K562 (cell line): ENCODE measurements at regions not wholly inside any gene's neighbourhood (a gene's known extent, or its start where the extent isn't known, plus 50 kb on each side); places are given as distances from the start of the nearest gene placed in this dataset.

ENCODE experiments used
- RERE ChIP-seq: sonication (generic); formaldehyde crosslinking; IDR thresholded peaks from 2 replicates; pipeline ENCODE4 v1.8.0; 2023; ENCODE audit warnings: missing genetic modification reagents, mild to moderate bottlenecking, borderline replicate concordance
- ZBTB49 ChIP-seq: sonication (generic); formaldehyde crosslinking; IDR thresholded peaks from 2 replicates; pipeline ENCODE4 v1.8.0; 2022; ENCODE audit warnings: missing genetic modification reagents, mild to moderate bottlenecking, borderline replicate concordance

- TF ChIP-seq RERE (CRISPR knock-in tag) (no peak), ZBTB49 (no peak)
Observed at GRCh38 chr5:4065472-4066320, 470.1 kb downstream of the IRX1 start (continued).
